Stimulated activated CD8-positive, alpha-beta memory T cell treated with anti-CD3 and anti-CD28 coated beads, Interleukin-4, amount 100 ng/mL, for 48 hours (primary cell): ENCODE measurements at regions not wholly inside any gene's neighbourhood (a gene's known extent, or its start where the extent isn't known, plus 50 kb on each side); places are given as distances from the start of the nearest gene placed in this dataset.

Experiments used
- DNase-seq: peaks from one replicate; pipeline ENCODE4 v3.0.0-alpha.2; 2020

DNA sequence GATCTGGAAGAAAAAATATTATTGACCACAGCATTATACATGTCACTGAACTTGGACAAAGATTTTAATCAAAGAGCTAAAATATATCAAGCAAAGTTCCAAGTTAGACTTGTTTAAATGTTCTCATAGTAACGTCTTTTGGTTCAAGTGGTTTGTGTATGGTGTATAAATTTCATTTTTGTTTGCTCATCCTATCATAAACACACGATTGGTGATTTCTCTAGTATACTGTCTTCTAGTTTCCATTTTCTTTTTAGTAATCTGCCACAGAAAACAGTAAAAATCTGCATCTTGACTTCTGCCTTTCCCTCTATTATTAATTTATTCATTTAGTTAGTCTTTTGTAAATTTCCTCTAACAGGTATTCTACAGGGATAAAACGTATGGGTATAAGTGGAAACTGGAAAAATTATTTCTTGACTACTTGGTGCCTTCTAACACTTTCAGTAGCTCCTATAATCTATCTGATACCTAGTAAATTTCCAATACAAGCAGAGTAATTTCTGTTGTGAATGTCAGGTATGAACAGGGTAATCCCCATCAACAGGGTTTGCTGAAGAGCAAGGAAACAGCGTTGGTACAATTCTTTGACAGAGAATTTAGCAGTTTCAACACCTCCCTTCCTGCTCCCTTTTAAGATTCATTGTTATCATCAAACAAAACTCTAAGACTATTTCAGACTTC is 268.0 kb downstream of the PTPRC start:
- no peak for DNase-seq

DNA sequence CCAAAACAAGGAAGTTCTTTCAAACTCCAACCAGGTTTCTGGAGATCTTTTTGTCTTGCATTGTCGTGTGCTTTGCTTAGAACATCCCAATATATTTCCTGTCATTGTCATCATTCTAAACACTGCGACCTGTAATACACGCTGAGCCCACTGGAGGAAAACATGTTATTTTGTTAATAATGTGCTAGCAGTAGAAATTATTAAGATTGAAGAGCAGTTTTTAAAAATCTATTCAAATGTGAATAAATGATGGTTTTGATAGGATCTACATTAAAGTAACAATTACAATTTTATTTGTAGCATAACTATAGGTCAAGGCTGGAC is 268.5 kb downstream of the PTPRC start:
- no peak for DNase-seq

DNA sequence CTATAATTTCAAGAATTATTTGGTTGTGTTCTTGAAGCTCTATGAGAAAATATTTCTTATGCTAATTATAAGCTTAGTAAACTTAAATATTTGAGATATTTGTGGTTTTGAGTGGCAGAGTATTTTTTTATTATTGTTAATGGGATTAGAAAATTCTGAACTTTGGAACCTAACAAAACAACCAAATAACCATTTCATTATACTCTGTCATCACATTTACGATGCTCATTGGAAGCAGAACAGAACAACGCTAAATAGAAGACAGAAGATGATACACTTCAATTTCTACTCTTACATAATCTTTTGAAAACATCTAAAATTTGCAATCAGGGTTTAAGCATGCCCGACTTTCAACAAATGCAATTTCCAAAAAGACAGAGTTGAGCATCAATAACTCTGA is 270.2 kb downstream of the PTPRC start:
- DNase-seq = no peak

DNA sequence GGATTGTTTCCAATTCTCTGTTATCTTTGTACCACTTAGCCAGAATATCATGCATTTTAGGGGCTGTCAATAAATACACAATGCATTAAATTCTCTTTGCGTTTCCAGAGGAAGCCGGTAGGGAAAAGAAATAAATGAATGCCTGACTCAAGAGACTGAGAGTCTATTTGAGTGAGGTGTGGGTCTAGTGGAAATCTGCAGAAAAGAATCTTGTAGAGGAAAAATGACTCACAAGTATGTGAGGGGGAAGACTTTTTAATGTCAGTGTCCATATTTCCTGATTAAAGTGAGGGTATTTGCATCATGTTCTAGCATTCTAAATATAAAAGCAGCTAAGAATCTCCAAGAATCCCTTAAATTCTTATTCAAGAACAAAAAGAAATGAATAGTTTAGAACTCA is 271.1 kb downstream of the PTPRC start:
- no peak for DNase-seq

DNA sequence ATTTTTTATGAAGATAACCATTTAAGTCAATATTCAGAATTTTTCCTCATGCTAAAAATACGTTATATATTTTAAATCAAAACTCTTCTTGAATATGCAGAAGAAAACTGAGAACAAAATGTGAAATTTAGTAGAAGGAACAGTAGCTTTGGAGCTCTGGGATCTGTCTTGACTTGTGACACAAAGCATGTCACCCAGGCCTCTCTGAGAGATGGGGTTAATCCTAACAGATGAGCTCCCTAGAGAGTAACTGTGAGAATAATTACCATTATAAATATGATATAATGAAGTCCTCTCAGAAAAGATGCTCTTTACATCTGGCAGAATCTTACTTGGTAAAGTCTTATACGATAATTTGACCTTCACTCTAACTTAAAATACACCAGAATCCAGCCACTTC is 272.0 kb downstream of the PTPRC start:
- DNase-seq = no peak

DNA sequence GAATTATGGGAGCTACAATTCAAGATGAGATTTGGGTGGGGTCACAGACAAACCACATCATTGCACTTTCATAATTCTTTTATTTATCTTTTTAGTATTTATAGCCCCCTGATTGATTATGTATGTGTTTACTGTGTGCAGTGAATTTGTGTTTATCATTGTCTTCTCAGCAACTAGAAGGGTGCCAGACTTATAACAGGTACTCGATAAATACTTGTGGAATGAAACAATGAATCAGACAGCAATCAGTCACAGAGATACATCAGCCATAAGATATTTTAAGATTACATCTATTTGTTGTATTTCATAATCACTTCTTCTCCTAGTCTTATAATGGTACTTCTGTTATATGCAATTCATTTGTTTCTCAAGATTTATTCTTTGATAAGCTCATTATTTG is 273.2 kb downstream of the PTPRC start:
- DNase-seq = no peak

DNA sequence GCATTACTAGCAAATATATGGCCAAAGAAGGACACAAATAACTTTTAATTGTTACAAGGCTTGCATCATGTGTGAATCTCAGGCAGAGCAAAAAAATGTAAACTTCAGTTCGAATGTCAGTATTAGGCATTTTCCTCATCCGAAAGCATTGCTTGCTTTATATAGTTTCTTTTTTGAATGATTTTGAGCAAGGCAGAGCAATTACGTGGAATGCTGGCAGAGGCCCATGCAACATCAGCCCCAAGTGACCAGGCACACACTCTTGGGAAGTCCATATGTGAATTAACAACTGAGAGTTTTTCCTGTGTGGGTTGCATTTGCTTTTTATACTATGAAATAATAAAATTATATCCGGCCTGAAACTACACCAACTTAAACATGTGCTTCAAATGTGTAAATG is 274.8 kb downstream of the PTPRC start:
- DNase-seq = no peak

DNA sequence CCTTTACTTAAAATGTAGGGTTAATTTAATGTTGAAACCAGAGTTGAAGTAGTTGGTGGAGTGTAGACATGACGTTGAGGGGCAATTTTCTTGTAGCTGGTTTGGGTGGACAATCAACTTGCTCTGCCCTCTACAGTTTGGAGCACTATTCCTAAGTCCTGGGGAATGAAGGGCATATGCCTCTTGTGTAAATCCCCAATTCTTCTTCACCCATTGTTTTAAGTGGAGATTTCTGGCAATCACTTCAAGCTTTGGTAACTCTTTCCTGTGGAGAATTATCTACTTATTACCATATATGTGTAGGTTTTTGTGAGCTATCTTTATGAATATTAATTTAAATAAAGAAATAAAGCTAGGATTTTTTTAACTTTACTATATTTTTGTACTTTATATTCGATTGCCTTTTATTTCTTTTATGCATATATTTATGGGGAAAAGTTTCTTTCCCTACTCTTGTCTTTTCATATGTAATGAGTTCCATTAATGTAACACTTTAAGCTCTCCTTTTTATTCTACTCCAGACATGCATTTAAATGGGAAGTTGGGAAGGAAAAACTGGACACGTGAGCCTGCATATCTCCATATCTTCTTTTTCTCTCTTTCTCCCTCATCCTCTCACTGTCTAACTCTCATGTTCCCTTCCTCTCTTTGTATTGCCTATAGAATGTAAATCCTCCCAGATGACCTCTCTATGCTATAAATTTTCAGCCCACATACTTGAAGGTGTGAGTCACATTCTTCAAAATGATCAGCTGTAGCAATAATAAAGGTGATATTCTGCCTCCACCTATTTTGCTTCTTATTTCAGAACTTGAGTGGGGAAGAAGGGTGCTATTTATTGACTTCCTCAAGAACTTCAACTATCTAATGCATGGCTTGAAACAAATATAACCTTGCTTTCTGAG is 276.7 kb downstream of the PTPRC start:
- no peak for DNase-seq

DNA sequence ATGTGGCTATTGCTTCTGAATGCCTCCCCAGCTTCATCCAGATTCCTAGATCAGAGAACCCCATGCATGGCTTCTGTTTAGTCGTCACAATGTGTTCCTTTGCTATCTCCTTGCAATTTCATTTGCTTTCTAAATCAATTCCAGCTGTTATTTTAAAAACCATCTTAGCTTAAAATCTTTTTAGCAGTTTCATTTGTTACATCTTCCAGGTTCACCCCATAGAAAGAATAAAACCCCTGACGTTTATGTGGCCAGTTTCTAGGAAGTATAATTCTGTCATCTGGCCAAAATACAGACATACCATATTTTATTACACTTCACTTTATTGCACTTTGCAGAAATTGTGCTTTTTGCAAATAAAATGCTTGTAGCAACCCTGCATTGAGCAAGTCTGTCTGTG is 278.4 kb downstream of the PTPRC start:
- no peak for DNase-seq

DNA sequence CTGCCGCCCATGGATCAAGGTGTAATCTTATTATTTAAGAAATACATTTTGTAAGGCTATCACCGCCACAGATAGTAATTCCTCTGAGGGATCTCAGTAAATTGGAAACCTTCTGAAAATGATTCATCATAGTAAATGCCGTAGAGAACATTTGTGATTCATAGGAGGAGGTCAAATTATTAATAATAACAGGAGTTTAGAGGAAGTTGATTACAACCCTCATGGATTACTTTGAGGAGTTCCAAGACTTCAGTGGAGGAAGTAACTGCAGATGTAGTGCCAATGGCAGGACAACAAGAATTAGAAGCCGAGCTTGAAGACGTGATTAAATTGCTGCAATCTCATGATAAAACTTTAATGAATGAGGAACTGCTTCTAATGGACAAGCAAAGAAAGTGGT is 280.1 kb downstream of the PTPRC start:
- DNase-seq = no peak

DNA sequence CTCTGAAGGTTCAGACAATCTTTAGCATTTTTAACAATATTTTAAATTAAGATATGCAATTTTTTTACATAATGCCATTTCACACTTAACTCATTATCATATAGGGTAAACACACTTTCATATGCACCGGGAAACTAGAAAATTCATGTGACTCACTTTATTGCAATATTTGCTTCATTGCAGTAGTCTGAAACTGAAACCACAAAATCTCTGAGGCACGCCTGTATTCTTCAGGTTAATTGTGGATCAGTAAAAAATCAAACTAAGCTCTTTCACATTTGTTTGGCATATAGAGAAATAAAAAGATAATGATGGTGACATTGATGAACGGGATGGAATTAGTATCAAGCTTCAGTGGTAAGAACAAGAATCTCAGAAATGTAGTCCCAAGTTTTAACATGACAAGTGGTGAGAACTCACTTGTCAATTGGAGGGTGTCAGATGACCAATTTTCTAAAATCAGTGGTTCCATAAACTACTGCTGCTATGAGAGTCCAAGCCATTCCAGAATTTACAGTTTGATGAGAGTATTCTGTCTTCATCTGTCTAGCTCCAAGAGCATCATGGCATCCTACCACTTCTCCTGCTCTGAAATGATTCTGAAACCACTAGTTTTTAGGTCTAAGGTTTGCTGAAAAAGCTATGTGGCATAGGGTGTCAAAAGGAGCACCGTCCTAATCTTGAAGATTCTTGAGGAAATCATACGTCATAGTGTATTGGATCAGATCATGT is 281.0 kb downstream of the PTPRC start:
- DNase-seq = no peak

DNA sequence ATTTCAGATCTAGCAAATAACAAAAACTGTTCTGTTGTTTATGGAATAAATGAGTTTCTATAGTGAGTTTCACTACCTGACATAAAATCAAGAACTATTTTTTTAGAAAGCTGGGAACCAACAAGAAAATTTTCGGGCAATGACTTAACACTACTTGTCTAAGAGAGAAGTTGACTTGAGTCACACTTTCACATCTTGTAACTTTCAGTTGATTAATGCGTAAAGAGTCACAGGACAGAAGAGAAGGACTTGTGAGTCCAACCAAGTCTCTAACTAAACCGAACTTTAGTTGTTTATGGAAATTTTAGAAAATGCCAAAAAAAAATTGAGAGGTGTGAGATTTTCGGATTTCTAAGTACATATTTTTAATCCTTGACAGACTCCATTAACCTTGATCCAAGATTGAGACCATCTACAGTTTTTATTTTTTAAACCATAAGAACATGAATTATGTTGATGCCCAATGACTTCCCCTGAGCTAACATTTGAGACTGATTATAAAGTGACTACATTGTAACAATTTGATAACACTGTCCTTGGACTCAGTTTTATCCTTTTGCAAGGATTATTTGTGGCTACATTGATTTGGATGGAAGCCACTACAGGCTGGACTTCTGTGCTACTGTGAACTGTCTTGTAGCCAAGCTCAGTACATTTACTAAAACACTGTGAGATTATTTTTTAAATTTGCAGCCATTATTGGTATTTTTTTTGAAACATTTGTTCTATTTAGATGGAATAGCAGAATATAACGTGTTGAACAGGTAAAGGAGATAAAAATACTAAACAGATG is 284.0 kb downstream of the PTPRC start:
- no peak for DNase-seq

DNA sequence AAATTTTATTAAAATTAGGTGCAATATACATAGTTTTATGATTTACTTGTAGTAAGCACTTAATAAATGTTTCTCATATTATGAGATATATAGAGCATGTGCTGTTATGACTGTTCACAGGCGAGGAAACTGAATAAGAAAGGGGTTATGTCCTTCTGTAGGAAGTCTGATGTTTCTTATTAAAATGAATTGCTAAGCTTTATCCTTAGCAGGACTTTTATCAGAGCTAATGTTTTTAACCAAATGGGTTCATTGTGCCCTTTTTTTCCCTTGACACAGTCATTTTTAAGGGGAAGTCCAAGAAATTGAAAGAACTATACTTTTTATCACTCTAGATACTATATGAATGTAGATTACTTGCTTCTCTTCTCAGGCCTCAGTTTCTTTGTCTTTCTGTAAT is 285.2 kb downstream of the PTPRC start:
- no peak for DNase-seq

DNA sequence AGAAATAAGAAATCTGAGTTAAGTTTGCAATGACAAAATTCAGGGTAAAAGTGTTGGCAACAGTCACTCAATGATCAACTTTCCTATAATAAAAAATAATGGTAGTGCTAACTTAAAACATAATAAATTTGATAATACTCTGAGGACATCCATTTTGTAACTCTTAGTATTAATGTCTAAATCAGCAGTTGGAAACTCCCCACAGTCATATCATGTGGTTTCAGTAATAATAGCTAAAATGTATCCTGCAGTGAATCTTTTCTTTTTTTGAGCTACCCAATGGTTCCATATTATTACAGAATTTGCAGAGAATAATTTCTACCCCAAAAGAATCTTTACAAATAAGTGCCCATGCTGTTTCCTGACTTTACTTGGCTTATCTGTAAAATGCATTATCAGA is 286.7 kb downstream of the PTPRC start:
- no peak for DNase-seq

DNA sequence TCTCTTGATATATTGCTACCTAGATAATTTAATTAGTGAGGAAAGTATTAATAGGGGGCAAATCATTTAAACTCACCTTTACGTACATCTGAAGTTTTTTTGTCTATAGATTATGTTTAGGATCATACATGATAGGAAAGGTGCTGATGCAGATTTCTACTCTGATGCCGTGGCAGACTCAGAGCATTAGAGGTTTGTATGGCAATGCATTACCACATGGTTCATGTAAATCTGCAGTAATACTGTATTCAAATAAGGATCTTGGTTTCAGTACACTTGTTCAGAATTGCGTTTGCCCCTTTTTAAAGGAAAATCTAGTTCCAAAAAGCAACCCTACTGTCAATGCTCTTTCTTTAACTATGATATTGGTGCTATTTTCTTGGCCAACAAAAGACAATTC is 288.3 kb downstream of the PTPRC start:
- no peak for DNase-seq

DNA sequence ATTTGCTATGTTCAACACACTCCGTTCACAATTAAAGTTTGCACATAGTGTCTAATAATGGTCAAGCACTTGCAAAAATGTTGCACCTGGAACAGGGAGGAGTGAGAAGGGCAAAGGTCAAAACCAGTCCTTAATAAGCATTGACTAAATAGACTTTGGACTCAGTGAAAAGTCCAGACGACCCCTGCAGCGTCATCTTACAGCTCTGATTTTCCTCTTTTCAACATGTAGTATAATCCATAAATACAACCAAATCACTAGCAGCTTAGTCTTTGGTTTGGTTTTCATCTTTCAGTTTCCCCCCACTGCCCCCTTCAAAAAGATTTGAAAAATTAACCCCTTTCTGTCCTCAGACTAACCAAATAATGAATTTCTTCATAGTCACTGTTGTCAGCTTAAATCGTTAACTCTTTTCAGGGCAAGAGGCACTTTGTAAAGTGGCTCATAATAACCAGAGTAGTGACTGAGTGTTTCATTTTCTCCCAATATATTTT is 290.3 kb downstream of the PTPRC start:
- DNase-seq = no peak

DNA sequence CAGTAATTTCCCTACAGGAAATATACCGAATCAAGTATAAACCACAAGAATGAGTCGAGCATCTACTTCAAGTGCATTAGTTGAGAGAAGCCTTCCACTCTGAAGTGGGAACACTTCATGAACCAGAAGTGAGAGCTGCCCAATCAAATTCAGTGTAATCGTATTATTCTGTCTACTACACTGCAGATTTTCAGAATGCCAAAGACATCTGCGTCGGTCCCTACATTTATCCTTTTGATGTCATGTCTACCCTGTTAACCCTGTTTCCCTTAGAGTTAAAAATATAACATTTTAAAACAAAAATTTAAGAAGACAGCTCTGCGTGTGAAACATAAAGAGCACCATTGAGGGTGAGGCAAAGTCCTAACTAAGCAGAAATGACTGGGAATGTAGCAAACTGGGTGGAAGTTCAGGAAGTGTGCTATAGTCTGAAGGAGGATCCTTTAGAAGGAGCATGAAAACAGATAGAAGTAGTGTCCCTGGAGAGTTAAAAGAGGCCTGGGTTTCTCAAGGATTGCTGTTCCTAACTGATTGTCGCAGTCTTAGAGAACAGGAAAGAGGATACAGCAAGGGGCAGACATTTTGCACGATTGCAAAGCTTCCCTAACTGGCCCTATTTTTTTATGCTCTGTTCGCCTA is 291.2 kb downstream of the PTPRC start:
- DNase-seq = no peak

DNA sequence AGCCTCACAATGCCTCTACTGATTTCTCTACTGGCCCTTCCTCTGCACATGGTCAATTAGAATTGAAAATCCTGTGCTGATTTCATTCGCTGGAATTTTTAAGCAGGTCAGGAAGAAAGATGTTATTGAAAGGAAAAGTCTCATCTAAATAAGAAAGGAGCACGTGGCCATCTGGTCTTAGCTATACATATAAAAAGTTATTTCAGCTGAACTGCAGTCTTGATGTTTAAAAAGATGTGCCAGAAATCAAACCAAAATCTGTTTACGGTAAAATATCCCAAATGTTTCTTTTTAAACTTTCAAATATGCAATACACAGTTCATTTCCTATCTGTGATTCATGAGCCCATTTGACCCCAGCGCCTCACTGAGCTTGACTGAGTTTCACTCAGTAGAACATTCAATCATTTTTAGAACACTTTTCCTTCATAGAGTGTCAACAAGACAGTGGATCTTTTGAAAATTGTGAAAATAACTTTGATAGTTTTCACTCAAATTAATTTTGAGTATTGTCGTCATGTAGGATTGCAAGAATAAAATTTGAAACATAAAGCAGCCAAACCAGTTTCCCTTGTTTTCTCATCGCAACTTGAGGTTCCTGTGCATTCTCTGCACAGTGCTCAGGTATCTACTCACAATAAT is 293.6 kb downstream of the PTPRC start:
- no peak for DNase-seq

DNA sequence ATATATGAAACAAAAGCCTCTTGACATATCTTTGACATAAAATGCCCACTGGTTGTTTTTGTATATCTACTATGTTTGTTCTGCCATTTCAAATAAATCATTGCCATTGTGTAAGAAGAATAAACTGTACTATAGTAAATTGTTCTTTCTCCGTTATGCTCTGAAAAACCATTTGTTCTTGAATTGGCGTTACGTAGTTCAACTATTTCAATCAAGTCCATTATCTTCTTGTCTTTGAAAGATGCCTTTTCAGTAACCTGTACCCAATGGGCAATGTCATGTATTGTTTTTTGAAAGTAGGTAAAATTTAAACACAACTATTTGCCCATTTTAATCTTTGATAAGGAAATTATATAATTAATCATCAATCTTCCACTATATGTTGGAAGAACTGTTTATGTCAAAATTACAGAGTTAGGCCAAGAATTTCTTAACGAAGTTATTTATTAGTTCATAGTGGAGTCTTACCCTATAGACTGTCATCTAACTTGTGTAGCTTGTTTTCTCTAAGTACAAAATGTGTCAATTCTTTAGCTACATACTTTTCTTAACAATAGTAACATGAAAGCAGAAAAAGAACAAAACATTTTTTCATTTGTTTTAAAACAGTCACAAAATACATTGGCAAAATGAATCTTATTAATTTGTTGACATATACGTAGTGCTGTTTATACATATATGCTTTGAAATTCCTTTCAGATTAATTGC is 294.8 kb downstream of the PTPRC start:
- DNase-seq = no peak

DNA sequence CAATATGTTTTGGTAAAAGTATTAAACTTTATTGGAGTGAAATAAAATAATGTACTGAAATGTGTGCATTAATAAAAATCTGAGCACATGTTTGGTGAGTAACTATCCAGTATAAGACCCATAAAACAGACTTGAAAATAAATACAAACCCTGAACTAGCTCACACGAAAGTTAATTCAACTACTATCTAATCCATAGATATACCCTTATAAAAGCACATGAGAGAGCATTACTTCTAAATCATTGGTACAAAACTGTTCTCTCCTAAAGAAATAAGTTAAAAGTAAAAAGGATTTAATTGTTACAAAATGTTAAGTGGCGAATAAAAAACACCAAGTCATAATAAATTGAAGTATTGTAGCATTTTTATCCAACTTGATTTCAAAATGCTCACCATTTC is 295.6 kb downstream of the PTPRC start:
- no peak for DNase-seq

DNA sequence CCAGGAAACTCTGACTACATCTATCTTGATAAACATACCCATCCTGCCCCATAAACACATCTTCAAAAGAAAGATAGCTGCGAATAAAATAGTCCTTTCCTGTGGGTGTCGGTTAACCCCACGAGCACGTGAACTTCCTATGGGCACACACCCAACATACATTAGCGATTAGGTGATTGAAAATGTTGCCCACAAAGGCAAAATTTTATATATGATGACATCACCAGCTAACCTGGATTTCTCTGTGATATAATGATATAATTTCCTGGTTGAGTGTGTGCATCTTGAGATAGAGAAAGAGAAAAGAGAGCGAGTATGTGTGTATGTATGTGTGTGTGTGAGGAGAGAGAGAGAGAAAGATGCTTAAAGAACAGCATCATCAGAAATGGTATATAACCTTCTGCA is 296.1 kb downstream of the PTPRC start:
- DNase-seq = peak; percentile 54
